ENCODE measurements at regions not wholly inside any gene's neighbourhood (a gene's known extent, or its start where the extent isn't known, plus 50 kb on each side); places are given as distances from the start of the nearest gene placed in this dataset.

- Mint-ChIP-seq H3K36me3 (ENCODE audit: low read depth) (no peaks in the 10 kb centered on the region), H3K9me3 (no peaks in the 10 kb centered on the region), H3K27me3 (no peaks in the 10 kb centered on the region), H3K4me1 (ENCODE audit: low read depth) (no peaks in the 10 kb centered on the region), H3K27ac (no peak overlapping the region), H3K4me3 (no peak overlapping the region)
- TF ChIP-seq, protein P1, sequence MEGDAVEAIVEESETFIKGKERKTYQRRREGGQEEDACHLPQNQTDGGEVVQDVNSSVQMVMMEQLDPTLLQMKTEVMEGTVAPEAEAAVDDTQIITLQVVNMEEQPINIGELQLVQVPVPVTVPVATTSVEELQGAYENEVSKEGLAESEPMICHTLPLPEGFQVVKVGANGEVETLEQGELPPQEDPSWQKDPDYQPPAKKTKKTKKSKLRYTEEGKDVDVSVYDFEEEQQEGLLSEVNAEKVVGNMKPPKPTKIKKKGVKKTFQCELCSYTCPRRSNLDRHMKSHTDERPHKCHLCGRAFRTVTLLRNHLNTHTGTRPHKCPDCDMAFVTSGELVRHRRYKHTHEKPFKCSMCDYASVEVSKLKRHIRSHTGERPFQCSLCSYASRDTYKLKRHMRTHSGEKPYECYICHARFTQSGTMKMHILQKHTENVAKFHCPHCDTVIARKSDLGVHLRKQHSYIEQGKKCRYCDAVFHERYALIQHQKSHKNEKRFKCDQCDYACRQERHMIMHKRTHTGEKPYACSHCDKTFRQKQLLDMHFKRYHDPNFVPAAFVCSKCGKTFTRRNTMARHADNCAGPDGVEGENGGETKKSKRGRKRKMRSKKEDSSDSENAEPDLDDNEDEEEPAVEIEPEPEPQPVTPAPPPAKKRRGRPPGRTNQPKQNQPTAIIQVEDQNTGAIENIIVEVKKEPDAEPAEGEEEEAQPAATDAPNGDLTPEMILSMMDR (IDR thresholded peaks at IDR 0.05): no peak
- Histone ChIP-seq H3K27ac (ENCODE audit: low read depth in 1 of 2, low read length in 2 of 2) (no peak overlapping the region), H3K9me3 (ENCODE audit: control insufficient read depth in 1 of 2, insufficient read depth in 1 of 2, low read length in 2 of 2) (no peaks in the 10 kb centered on the region), H3K4me3 (ENCODE audit: low read length) (no peak overlapping the region), H3K4me1 (ENCODE audit: insufficient read depth, low read length) (no peaks in the 10 kb centered on the region), H3K27me3 (ENCODE audit: control insufficient read depth in 1 of 2, insufficient read depth in 2 of 2, low read length in 2 of 2) (no peaks in the 10 kb centered on the region), H3K36me3 (ENCODE audit: insufficient read depth, low read length) (no peaks in the 10 kb centered on the region)
- ATAC-seq (ENCODE audit: poor library complexity) (no peak), DNase-seq (no peak)
- intact Hi-C loops (cut with DNase I, micrococcal nuclease): no loop called here
- ChIA-PET POLR2A (no interaction called here), CTCF (no interaction called here)
Observed at GRCh38 chrX:43005561-43005960, 227.6 kb upstream of the PPP1R2C start.

DNA sequence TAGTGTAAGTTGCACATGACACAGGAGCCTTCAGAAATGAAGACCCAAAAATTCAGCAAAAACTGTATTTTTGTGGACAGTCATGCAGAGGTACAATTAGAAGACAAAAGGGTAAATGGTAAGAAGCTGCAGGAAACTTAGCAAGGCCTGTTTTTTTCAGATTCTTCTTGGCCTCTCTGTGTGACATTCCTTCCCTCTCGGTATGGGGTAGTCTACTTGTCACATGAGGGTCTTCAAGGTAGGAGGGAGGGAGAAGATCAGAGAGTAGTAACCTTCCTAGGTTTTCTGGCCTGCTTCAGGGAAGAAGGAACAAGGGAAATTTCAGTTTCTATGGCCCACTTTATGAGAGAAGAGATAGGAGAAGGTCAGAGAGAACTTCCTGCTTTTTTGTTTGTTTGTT, 230.4 kb upstream of the PPP1R2C start:
- H3K4me1 Mint-ChIP-seq (ENCODE audit: low read depth): no peaks in the 10 kb centered on the region
- CTCF ChIA-PET: no interaction called here
- POLR2A ChIA-PET: no interaction called here
- no peak for DNase-seq
- no peak overlapping the region for H3K27ac Mint-ChIP-seq
- no peaks in the 10 kb centered on the region for H3K36me3 Mint-ChIP-seq (ENCODE audit: low read depth)
- no peaks in the 10 kb centered on the region for H3K9me3 ChIP-seq (ENCODE audit: control insufficient read depth in 1 of 2, insufficient read depth in 1 of 2, low read length in 2 of 2)
- TF ChIP-seq, protein P1 (IDR thresholded peaks at IDR 0.05): no peak
- no peaks in the 10 kb centered on the region for H3K4me1 ChIP-seq (ENCODE audit: insufficient read depth, low read length)
- no peaks in the 10 kb centered on the region for H3K27me3 ChIP-seq (ENCODE audit: control insufficient read depth in 1 of 2, insufficient read depth in 2 of 2, low read length in 2 of 2)
- H3K4me3 ChIP-seq (ENCODE audit: low read length): no peak overlapping the region
- H3K9me3 Mint-ChIP-seq: no peaks in the 10 kb centered on the region
- H3K27me3 Mint-ChIP-seq: no peaks in the 10 kb centered on the region
- intact Hi-C loops (cut with DNase I, micrococcal nuclease): no loop called here
- no peak overlapping the region for H3K27ac ChIP-seq (ENCODE audit: low read depth in 1 of 2, low read length in 2 of 2)
- no peak for ATAC-seq (ENCODE audit: poor library complexity)
- no peaks in the 10 kb centered on the region for H3K36me3 ChIP-seq (ENCODE audit: insufficient read depth, low read length)
- no peak overlapping the region for H3K4me3 Mint-ChIP-seq

DNA sequence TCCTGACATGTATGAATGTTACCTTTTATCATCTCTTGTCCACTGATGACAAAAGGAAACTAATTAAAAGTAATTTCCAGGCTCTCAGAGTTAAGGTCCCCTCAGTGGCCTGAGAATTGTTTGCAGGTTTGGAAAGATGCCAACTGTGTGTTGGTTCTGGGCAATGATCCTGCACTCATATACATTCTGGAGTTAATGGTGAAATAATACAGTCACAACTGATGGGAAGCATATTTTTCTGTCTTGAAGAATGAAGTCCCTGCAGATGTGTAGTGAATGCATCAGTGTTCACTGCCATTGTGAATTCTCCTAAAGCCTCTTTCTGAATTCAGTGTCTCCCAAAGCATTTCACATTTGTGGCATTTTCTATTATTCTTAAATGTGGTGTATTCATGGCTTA, 238.1 kb upstream of the PPP1R2C start:
- Mint-ChIP-seq H3K36me3 (ENCODE audit: low read depth) (no peaks in the 10 kb centered on the region), H3K27ac (no peak overlapping the region), H3K4me3 (no peak overlapping the region), H3K4me1 (ENCODE audit: low read depth) (peaks cover 3% of the 10 kb centered on the region), H3K27me3 (no peaks in the 10 kb centered on the region), H3K9me3 (no peaks in the 10 kb centered on the region)
- ATAC-seq (ENCODE audit: poor library complexity): no peak
- Histone ChIP-seq H3K9me3 (ENCODE audit: control insufficient read depth in 1 of 2, insufficient read depth in 1 of 2, low read length in 2 of 2) (no peaks in the 10 kb centered on the region), H3K4me3 (ENCODE audit: low read length) (no peak overlapping the region), H3K27me3 (ENCODE audit: control insufficient read depth in 1 of 2, insufficient read depth in 2 of 2, low read length in 2 of 2) (no peaks in the 10 kb centered on the region), H3K27ac (ENCODE audit: low read depth in 1 of 2, low read length in 2 of 2) (no peak overlapping the region), H3K36me3 (ENCODE audit: insufficient read depth, low read length) (no peaks in the 10 kb centered on the region), H3K4me1 (ENCODE audit: insufficient read depth, low read length) (no peaks in the 10 kb centered on the region)
- POLR2A ChIA-PET: no interaction called here
- TF ChIP-seq, protein P1 (IDR thresholded peaks at IDR 0.05): no peak
- CTCF ChIA-PET: no interaction called here
- intact Hi-C loops (cut with DNase I, micrococcal nuclease): no loop called here
- DNase-seq: no peak
